ENCODE measurements at regions not wholly inside any gene's neighbourhood (a gene's known extent, or its start where the extent isn't known, plus 50 kb on each side); places are given as distances from the start of the nearest gene placed in this dataset.
A peak's percentile ranks its signal among the peaks of the same experiment; 100 is the strongest.

DNA sequence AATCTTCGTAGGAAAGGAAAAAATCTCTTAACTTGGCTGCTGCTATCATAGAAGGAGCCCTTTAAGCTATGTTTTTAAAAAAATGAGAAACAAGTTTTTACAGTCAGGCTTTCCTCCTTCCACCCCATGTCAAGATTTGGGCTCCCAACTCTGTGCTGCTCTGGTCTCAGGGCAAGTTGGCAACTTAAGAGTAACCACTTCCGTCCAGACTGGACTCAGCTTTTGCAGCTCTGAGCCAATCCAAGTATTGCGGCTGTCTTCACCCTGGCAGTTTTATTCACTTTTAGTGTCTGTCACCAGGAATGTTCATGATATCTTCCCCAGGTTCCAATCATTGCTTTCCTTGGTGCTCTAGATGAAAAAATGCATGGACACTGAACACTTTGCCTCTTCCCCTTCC is 115.9 kb upstream of the GAS1 start:
- no peaks in the 10 kb centered on the region for H3K27me3 Mint-ChIP-seq (ENCODE audit: low read depth)
- TF ChIP-seq, protein P1, sequence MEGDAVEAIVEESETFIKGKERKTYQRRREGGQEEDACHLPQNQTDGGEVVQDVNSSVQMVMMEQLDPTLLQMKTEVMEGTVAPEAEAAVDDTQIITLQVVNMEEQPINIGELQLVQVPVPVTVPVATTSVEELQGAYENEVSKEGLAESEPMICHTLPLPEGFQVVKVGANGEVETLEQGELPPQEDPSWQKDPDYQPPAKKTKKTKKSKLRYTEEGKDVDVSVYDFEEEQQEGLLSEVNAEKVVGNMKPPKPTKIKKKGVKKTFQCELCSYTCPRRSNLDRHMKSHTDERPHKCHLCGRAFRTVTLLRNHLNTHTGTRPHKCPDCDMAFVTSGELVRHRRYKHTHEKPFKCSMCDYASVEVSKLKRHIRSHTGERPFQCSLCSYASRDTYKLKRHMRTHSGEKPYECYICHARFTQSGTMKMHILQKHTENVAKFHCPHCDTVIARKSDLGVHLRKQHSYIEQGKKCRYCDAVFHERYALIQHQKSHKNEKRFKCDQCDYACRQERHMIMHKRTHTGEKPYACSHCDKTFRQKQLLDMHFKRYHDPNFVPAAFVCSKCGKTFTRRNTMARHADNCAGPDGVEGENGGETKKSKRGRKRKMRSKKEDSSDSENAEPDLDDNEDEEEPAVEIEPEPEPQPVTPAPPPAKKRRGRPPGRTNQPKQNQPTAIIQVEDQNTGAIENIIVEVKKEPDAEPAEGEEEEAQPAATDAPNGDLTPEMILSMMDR (IDR thresholded peaks at IDR 0.05), result no peak
- H3K4me3 Mint-ChIP-seq (ENCODE audit: unreplicated experiment), result no peak overlapping the region
- H3K9me3 Mint-ChIP-seq (ENCODE audit: low read depth), result no peaks in the 10 kb centered on the region
- H3K36me3 Mint-ChIP-seq (ENCODE audit: low read depth), result no peaks in the 10 kb centered on the region
- H3K27ac Mint-ChIP-seq (ENCODE audit: unreplicated experiment), result no peak overlapping the region
- peaks cover 37% of the 10 kb centered on the region for H3K4me1 Mint-ChIP-seq (ENCODE audit: low read depth)
- DNase-seq (ENCODE audit: low spot score), result no peak

DNA sequence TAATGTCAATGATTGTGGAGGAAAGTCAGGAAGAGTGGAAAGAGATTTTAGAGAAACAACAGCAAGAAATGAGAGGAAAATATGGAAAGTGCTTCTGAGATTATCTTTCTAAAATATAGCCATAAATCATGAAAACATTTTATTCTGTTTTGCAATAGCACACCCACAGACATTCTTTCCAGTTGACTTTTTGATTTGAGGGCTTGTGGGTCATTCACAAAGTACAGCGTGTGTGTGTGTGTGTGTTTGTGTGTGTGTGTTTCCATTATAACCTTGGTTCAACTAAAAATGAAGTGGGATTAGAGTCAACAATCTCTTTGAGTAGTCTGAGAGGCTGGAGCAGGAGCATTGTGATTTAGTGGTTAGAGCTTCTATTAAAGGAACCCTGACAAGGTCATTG is 116.6 kb upstream of the GAS1 start:
- H3K36me3 Mint-ChIP-seq (ENCODE audit: low read depth), result no peaks in the 10 kb centered on the region
- no peak overlapping the region for H3K4me3 Mint-ChIP-seq (ENCODE audit: unreplicated experiment)
- H3K9me3 Mint-ChIP-seq (ENCODE audit: low read depth), result no peaks in the 10 kb centered on the region
- TF ChIP-seq, protein P1 (IDR thresholded peaks at IDR 0.05), result no peak
- DNase-seq (ENCODE audit: low spot score), result no peak
- H3K27me3 Mint-ChIP-seq (ENCODE audit: low read depth), result no peaks in the 10 kb centered on the region
- peaks cover 37% of the 10 kb centered on the region for H3K4me1 Mint-ChIP-seq (ENCODE audit: low read depth)
- peak overlapping the region; percentile 46 for H3K27ac Mint-ChIP-seq (ENCODE audit: unreplicated experiment)

DNA sequence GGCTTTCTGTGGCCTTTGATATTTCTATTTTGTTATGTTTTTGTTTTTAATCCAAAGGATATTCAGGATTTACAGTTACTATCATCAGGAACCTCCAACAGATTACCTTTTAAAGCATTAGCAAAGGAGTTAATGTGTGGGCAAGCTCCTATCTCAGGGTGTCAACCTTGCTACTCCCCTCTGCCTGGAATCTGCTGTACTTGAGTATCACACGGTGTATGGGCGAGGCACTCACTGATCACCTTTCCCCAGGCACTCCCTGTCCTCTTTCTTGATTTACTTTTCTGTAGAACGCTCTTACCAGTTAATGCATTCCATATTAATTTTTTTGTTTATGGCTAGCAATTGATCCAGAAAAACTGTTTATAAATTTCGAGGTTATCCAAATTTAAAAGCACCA is 117.0 kb upstream of the GAS1 start:
- no peak overlapping the region for H3K4me3 Mint-ChIP-seq (ENCODE audit: unreplicated experiment)
- DNase-seq (ENCODE audit: low spot score), result no peak
- no peaks in the 10 kb centered on the region for H3K9me3 Mint-ChIP-seq (ENCODE audit: low read depth)
- H3K36me3 Mint-ChIP-seq (ENCODE audit: low read depth), result no peaks in the 10 kb centered on the region
- H3K27ac Mint-ChIP-seq (ENCODE audit: unreplicated experiment), result no peak overlapping the region
- TF ChIP-seq, protein P1 (IDR thresholded peaks at IDR 0.05), result no peak
- H3K4me1 Mint-ChIP-seq (ENCODE audit: low read depth), result peaks cover 37% of the 10 kb centered on the region
- no peaks in the 10 kb centered on the region for H3K27me3 Mint-ChIP-seq (ENCODE audit: low read depth)

GRCh38 chr9:87065981-87066380 is 118.7 kb upstream of the GAS1 start:
- H3K4me1 Mint-ChIP-seq (ENCODE audit: low read depth), result peaks cover 46% of the 10 kb centered on the region
- no peak for DNase-seq (ENCODE audit: low spot score)

GRCh38 chr9:87067426-87067825 is 120.1 kb upstream of the GAS1 start:
- H3K27me3 Mint-ChIP-seq (ENCODE audit: low read depth), result no peaks in the 10 kb centered on the region
- H3K36me3 Mint-ChIP-seq (ENCODE audit: low read depth), result no peaks in the 10 kb centered on the region
- H3K4me3 Mint-ChIP-seq (ENCODE audit: unreplicated experiment), result no peak overlapping the region
- no peak for DNase-seq (ENCODE audit: low spot score)
- no peak overlapping the region for H3K27ac Mint-ChIP-seq (ENCODE audit: unreplicated experiment)
- TF ChIP-seq, protein P1 (IDR thresholded peaks at IDR 0.05), result no peak
- no peaks in the 10 kb centered on the region for H3K9me3 Mint-ChIP-seq (ENCODE audit: low read depth)
- peaks cover 39% of the 10 kb centered on the region for H3K4me1 Mint-ChIP-seq (ENCODE audit: low read depth)

More at GRCh38 chr9:87065981-87066380, 118.7 kb upstream of the GAS1 start:
- Mint-ChIP-seq H3K27ac (ENCODE audit: unreplicated experiment) (no peak overlapping the region), H3K4me3 (ENCODE audit: unreplicated experiment) (no peak overlapping the region), H3K27me3 (ENCODE audit: low read depth) (no peaks in the 10 kb centered on the region), H3K36me3 (ENCODE audit: low read depth) (no peaks in the 10 kb centered on the region), H3K9me3 (ENCODE audit: low read depth) (no peaks in the 10 kb centered on the region)
- TF ChIP-seq, protein P1 (IDR thresholded peaks at IDR 0.05), result no peak

All from chondrocyte (in vitro differentiated cells).